ENCODE measurements at regions not wholly inside any gene's neighbourhood (a gene's known extent, or its start where the extent isn't known, plus 50 kb on each side); places are given as distances from the start of the nearest gene placed in this dataset.

- no peak overlapping the region for H3K27ac ChIP-seq (ENCODE audit: extremely low read depth, low read depth, low read length)
- H3K4me1 ChIP-seq (ENCODE audit: control insufficient read depth, insufficient read depth, low read length), result 0 out of 2 replicates have a peak, but pooled peaks cover 1% of the 10 kb centered on the region
- ChIA-PET CTCF (interaction anchor here (0.7 kb wide), 1 partner anchor 37 kb away, joined by 4 read pairs; no protein-coding TSS in a partner anchor), POLR2A (no interaction called here)
- no peaks in the 10 kb centered on the region for H3K9me3 ChIP-seq (ENCODE audit: control insufficient read depth, insufficient read depth, low read depth, low read length)
- no peaks in the 10 kb centered on the region for H3K36me3 ChIP-seq (ENCODE audit: control insufficient read depth in 2 of 2, insufficient read depth in 1 of 2, low read length in 2 of 2)
- peak; percentile 50; the same call in 1 of the 2 replicates for TF ChIP-seq TRIM28 (IDR thresholded peaks at IDR 0.05; ENCODE audit: borderline replicate concordance, low read length)
- TF ChIP-seq SETDB1 (IDR thresholded peaks at IDR 0.05; ENCODE audit: insufficient read length, low read length), result peak; percentile 75
- TF ChIP-seq ZNF23 (tag by site-specific recombination; IDR thresholded peaks at IDR 0.05; ENCODE audit: borderline replicate concordance), result no peak
- H3K4me3 ChIP-seq (ENCODE audit: low read depth, low read length), result no peak overlapping the region
Observed at GRCh38 chr2:168307379-168307778, 60.0 kb upstream of the STK39 start.

DNA sequence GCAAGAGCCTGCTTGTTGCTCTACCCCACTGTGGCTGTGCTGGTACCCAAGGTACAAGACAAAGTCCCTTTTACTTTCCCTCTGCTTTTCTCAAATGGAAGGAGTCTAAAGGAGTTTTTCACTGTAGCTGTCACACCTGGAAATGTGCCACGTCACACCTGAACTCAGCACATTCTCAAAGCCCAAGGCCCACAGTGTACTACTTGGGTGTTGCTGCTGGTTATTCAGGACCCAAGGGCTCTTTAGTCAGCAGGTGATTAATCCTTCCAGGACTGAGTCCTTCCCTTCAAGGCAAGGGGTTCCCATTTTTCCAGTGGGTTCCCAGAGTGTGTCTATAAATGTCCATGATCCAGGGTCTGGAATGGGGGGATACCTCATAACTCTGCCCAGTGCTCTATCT is 63.2 kb upstream of the STK39 start:
- POLR2A ChIA-PET, result no interaction called here
- H3K36me3 ChIP-seq (ENCODE audit: control insufficient read depth in 2 of 2, insufficient read depth in 1 of 2, low read length in 2 of 2), result no peaks in the 10 kb centered on the region
- no peaks in the 10 kb centered on the region for H3K9me3 ChIP-seq (ENCODE audit: control insufficient read depth, insufficient read depth, low read depth, low read length)
- no peak overlapping the region for H3K27ac ChIP-seq (ENCODE audit: extremely low read depth, low read depth, low read length)
- H3K4me3 ChIP-seq (ENCODE audit: low read depth, low read length), result no peak overlapping the region
- TF ChIP-seq ZBTB7A (tag by site-specific recombination; IDR thresholded peaks at IDR 0.05; ENCODE audit: low read depth) (no peak), ZNF132 (tag by site-specific recombination; IDR thresholded peaks at IDR 0.05; ENCODE audit: borderline replicate concordance) (no peak), ZNF121 (tag by site-specific recombination; IDR thresholded peaks at IDR 0.05) (no peak), ZNF37A (tag by site-specific recombination; IDR thresholded peaks at IDR 0.05) (no peak), ZNF433 (tag by site-specific recombination; IDR thresholded peaks at IDR 0.05; ENCODE audit: low read depth) (no peak), ZNF16 (tag by site-specific recombination; IDR thresholded peaks at IDR 0.05; ENCODE audit: low read depth) (no peak), ZNF211 (tag by site-specific recombination; IDR thresholded peaks at IDR 0.05; ENCODE audit: low read depth) (no peak)
- TF ChIP-seq, protein P1, sequence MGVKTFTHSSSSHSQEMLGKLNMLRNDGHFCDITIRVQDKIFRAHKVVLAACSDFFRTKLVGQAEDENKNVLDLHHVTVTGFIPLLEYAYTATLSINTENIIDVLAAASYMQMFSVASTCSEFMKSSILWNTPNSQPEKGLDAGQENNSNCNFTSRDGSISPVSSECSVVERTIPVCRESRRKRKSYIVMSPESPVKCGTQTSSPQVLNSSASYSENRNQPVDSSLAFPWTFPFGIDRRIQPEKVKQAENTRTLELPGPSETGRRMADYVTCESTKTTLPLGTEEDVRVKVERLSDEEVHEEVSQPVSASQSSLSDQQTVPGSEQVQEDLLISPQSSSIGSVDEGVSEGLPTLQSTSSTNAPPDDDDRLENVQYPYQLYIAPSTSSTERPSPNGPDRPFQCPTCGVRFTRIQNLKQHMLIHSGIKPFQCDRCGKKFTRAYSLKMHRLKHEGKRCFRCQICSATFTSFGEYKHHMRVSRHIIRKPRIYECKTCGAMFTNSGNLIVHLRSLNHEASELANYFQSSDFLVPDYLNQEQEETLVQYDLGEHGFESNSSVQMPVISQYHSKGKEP (tag by site-specific recombination; IDR thresholded peaks at IDR 0.05), result no peak
- H3K4me1 ChIP-seq (ENCODE audit: control insufficient read depth, insufficient read depth, low read length), result 0 out of 2 replicates have a peak, but pooled peaks cover 3% of the 10 kb centered on the region
- CTCF ChIA-PET, result no interaction called here

DNA sequence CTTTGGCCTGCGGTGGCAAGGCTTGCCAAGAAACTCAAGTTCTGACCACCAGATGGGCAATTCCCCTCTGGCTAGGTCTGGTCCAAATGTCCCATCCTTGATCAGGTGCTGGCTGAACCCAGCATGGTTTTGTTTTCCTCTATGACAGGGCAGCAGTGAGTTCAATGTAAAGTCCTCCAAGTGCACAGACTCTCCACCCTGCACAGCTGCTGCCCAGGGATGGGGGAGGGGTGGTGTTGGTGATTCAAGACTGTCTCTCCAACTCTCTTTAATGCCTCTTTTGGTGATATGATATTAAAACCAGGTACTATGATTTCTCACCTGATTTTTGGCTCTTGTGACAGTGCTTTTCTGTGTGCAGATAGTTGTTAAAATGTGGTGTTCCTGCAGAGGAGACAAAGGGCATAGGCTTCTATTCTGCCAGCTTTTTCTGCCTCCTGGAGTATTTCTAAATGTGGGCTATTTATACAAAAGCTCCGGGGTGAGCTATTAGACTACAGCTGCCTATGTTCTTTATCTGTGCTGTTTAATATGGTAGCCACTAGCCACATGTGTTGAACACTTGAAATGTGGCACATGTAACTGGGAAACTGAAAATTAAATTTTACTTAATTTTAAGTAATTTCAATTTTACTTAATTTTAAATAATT is 64.0 kb upstream of the STK39 start:
- POLR2A ChIA-PET, result no interaction called here
- H3K36me3 ChIP-seq (ENCODE audit: control insufficient read depth in 2 of 2, insufficient read depth in 1 of 2, low read length in 2 of 2), result no peaks in the 10 kb centered on the region
- CTCF ChIA-PET, result interaction anchor here (1.0 kb wide), 1 partner anchor 35 kb away, joined by 3 read pairs; no protein-coding TSS in a partner anchor
- no peaks in the 10 kb centered on the region for H3K9me3 ChIP-seq (ENCODE audit: control insufficient read depth, insufficient read depth, low read depth, low read length)
- no peak overlapping the region for H3K4me3 ChIP-seq (ENCODE audit: low read depth, low read length)
- TF ChIP-seq HOXD13 (CRISPR knock-in tag; IDR thresholded peaks at IDR 0.05; ENCODE audit: borderline replicate concordance) (no peak), ZNF510 (tag by site-specific recombination; IDR thresholded peaks at IDR 0.05; ENCODE audit: insufficient replicate concordance) (no peak), ZNF16 (tag by site-specific recombination; IDR thresholded peaks at IDR 0.05; ENCODE audit: low read depth) (no peak), ZNF677 (tag by site-specific recombination; IDR thresholded peaks at IDR 0.05) (no peak)
- 0 out of 2 replicates have a peak, but pooled peaks cover 3% of the 10 kb centered on the region for H3K4me1 ChIP-seq (ENCODE audit: control insufficient read depth, insufficient read depth, low read length)
- no peak overlapping the region for H3K27ac ChIP-seq (ENCODE audit: extremely low read depth, low read depth, low read length)

GRCh38 chr2:168312036-168312822 is 64.8 kb upstream of the STK39 start:
- CTCF ChIA-PET, result interaction anchor here (0.5 to 1.0 kb wide), 2 partner anchors 35 to 798 kb away, joined by 3 read pairs; no protein-coding TSS in a partner anchor
- TF ChIP-seq BCL11B (tag by site-specific recombination; IDR thresholded peaks at IDR 0.05; ENCODE audit: low read depth), result no peak
- H3K27ac ChIP-seq (ENCODE audit: extremely low read depth, low read depth, low read length), result no peak overlapping the region
- POLR2A ChIA-PET, result no interaction called here
- no peak overlapping the region for H3K4me3 ChIP-seq (ENCODE audit: low read depth, low read length)
- no peaks in the 10 kb centered on the region for H3K36me3 ChIP-seq (ENCODE audit: control insufficient read depth in 2 of 2, insufficient read depth in 1 of 2, low read length in 2 of 2)
- H3K9me3 ChIP-seq (ENCODE audit: control insufficient read depth, insufficient read depth, low read depth, low read length), result no peaks in the 10 kb centered on the region
- H3K4me1 ChIP-seq (ENCODE audit: control insufficient read depth, insufficient read depth, low read length), result 0 out of 2 replicates have a peak, but pooled peaks cover 3% of the 10 kb centered on the region

Data from HEK293 (cell line).